C4-2B (cell line): ENCODE measurements at regions not wholly inside any gene's neighbourhood (a gene's known extent, or its start where the extent isn't known, plus 50 kb on each side); places are given as distances from the start of the nearest gene placed in this dataset.

ENCODE experiments used
- CTCF ChIP-seq: fragments of 450-650 bp; conservative IDR thresholded peaks from 2 replicates; pipeline ENCODE4 v1.5.1; 2017; ENCODE audit warnings: mild to moderate bottlenecking
- ZFX ChIP-seq: fragments of 450-650 bp; IDR thresholded peaks from 2 replicates; pipeline ENCODE4 v1.6.1; 2017

GRCh38 chr6:126848119-126848518, 270.4 kb upstream of the RSPO3 start:
- TF ChIP-seq CTCF (no peak), ZFX (no peak)
